VCaP (cell line): ENCODE measurements at regions not wholly inside any gene's neighbourhood (a gene's known extent, or its start where the extent isn't known, plus 50 kb on each side); places are given as distances from the start of the nearest gene placed in this dataset.

Experiments used
- H3K27ac ChIP-seq: fragments of 450-650 bp; 2 replicates; pipeline ENCODE4 v1.5.1; 2017
- CTCF ChIP-seq: fragments of 450-650 bp; conservative IDR thresholded peaks from 2 replicates; pipeline ENCODE4 v1.5.1; 2017; ENCODE audit warnings: mild to moderate bottlenecking, moderate library complexity

- H3K27ac ChIP-seq: no peak overlapping the region
Observed at GRCh38 chr4:182144626-182145333, 98.4 kb upstream of the TENM3 start.

GRCh38 chr4:182145334-182145905, 97.8 kb upstream of the TENM3 start:
- no peak overlapping the region for H3K27ac ChIP-seq
- no peak for TF ChIP-seq CTCF

More at GRCh38 chr4:182144626-182145333, 98.4 kb upstream of the TENM3 start:
- no peak for TF ChIP-seq CTCF

- no peak overlapping the region for H3K27ac ChIP-seq
- no peak for TF ChIP-seq CTCF
Observed at GRCh38 chr4:182147391-182147790, 95.8 kb upstream of the TENM3 start.

GRCh38 chr4:182150645-182151044, 92.6 kb upstream of the TENM3 start:
- no peak for TF ChIP-seq CTCF
- H3K27ac ChIP-seq: no peak overlapping the region

GRCh38 chr4:182155806-182156205, 87.4 kb upstream of the TENM3 start:
- H3K27ac ChIP-seq: no peak overlapping the region
- no peak for TF ChIP-seq CTCF

GRCh38 chr4:182163180-182163579, 80.0 kb upstream of the TENM3 start:
- H3K27ac ChIP-seq: no peak overlapping the region
- TF ChIP-seq CTCF: no peak

GRCh38 chr4:182169572-182169971, 73.6 kb upstream of the TENM3 start:
- H3K27ac ChIP-seq: no peak overlapping the region
- TF ChIP-seq CTCF: no peak
